ENCODE measurements at regions not wholly inside any gene's neighbourhood (a gene's known extent, or its start where the extent isn't known, plus 50 kb on each side); places are given as distances from the start of the nearest gene placed in this dataset.
"Not testable (repeated sequence)": the region's sequence is repeated elsewhere in the genome, so short reads cannot be mapped to it uniquely, and the experiment has no call there.

DNA sequence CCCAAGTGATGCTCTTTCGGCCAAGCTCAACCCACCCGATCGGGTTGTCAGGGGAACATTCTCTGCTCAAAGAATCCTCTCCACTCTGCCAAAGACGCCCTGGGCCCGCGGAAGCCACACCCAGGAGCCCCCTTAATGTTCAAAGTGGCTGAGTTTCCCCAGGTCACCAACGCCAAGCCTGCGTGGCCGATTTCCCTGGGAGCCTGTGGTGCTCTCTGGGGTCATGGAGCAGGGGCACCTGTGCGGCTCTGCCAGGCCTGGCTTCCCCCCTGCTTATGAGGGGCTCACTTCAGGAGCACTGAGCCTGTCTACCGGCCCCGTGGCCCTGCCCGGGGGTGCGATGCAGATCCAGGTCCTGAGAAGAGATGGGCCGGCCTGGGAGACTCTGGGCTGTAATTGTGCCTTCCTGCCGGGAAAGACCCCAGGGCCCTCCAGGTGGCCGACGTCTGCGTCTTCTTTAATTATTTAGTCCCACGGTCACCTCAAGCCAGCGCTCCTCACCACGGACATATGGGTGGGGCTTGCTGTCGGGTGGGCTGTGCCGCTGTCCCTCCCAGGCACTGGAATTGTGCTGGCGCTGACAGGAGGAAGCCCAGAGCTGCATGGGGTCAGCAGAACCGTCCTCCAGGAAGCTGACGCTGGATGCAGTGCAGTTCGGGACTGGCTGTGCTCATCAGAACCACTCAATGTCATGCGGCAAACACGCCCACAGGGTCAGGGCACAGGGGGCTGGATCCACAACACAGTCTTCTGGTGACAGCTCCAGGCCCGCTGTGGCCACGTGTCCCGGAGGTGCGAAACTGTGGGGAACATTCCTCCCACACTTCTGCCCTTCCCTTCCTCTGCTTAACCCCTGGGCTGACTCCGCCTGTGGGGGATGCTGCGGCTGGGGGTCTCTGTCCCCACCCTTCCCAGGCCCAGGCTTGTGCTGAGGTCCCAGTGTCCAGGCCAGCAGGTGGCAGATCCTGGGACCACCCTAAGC lies 267.6 kb upstream of the SFSWAP start:
- DNase-seq: no peak

DNA sequence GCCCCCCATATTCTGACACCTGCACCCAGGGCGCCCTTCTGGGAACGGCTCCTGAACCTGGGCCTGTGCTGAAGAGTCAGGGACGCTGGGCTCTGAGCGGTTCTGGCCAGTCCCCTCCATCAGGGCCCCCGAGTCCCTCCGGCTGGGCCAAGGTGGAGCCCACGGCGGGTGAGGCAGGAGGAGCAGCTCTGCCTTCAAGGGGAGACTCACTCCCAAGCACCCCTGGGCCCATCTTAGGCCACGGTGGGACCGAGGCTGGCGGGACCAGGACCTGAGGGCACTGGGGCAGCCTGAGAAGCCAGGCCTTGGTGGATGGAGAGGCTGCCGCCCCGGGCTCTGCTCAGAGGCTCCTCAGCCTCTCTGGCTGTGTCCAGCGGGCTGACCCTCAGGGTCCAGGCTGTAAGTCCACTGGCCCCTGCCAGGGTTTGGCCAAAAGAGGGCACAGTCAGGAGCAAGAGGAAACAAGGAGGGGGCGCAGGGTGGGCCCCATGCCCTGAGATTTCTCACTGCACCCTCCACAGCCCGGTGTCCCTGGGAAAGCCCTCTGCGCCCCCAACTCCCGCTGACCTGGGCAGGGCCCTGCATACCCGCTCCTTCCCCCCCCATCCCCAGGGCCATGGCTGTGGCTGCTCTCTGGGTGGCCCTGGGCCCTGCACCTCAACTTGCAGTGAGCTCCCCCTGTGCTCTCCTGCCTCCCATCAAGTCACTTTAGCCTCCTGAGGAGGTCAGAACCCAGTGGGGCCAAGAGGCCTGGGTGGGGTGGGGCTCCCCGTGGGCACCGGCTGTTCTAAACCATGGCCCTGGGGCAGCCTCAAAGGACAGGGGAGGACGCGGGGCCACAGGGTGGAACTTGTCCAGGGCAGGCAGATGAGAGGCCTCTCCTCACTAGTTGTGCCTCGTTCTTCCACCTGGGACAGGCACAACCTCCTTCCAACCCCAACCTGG lies 266.4 kb upstream of the SFSWAP start:
- no peak for DNase-seq

DNA sequence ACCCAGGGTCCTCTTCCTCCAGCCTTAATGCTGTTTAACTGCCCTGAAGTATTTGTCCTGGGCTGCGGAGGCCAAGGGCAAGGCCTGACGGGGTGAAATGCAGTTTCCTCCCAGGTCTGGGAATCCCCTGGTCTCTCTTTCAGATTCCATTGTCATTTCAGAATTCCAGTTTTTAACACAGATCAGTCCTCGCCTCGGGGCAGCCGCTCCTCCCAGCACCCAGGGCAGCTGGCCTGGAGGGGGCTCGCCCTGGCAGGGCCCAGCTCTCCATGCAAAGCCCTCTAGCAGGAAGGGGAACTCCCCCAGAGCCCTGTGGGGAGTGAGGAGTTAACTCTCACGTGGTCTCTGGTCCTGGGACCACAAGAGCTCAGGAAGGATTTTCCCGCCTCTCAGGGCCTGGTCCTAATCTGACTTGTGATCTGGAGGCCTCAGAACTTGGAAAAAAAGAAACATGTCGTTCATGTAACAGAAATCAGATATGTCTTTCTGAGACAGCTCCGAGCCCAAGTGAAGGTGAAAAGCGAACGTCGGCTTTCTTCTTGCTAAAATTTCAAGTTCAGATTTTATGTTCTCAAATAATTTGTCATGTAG lies 265.6 kb upstream of the SFSWAP start:
- no peak for DNase-seq

DNA sequence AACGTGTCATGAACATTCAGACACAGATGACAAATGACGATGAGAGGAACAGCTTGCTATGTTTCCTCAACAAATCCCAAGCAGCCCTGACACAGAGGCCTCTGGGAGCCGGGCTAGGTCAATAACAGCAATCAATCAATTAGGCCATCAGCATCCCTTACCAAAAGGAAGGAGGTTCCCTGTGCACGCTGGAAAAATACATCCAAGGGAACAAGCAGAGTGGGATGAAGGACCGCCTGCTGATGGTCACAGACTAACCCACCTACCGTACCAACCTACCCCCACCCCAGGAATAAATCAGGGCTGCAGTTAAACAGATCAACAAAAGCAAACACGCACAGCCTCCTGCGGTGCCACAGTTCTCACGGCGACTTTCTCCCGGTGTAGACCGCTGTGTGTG lies 265.1 kb upstream of the SFSWAP start:
- DNase-seq: no peak

DNA sequence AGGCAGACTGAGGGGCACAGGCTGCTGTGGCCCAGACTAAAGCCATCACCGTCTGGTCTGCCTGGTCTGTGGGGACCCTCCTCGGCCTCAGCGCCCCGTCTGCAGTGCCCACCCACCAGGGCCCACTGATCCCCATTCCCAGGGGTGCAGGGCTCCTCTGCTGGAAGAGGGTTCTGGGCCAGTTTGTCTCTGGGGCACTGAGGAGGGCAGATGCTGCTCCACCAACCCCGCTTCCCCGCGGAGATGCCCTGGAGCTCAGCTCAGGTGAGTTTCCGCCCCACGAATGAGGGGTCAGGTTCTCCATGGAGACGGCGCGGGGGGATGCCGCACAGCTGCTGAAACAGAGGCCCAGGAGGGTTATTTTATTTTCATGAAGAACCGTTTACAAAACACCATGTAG lies 263.3 kb upstream of the SFSWAP start:
- DNase-seq: not testable (repeated sequence)

DNA sequence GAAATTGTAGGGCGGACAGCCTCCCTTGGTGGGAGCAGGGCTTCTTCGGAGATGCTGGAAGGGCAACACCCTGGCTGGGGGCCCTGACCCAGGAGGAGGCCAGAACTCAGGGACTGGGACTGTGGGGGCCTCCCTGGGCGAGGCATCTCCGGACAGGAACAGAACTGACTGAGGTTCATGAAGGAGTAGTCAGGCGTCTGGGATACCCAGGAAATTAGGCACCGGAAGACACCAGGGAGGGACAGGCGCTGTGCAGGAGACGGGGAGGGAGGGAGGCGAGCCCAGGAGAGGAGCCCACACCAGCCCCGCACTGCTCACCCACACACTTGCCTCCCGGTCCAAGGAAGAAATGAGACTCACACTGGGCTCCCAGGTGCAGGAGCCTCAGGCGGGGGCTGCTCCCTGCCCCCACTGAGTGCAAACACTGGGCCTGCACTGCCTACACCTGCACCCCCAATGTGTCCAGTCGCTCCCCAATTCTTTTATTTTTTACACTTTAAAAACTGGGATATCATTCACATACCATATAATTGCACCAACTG lies 262.6 kb upstream of the SFSWAP start:
- DNase-seq: no peak

DNA sequence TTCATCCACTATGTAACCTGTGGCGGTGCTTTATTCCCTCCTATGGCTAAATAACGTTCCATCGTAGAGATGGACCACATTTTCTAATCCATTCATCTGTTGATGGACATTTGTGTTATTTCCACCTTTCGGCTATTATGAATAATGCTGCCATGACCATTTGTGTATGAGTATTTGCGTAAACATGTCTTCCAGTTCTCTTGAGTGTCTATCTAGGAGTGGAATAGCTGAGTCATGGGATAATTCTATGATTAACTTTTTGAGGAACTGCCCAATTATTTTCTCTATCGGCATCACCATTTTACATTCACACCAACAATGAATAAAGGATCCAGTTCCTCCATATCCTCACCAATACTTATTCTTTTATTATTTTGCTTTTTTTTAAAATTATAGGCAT lies 261.9 kb upstream of the SFSWAP start:
- DNase-seq: no peak

DNA sequence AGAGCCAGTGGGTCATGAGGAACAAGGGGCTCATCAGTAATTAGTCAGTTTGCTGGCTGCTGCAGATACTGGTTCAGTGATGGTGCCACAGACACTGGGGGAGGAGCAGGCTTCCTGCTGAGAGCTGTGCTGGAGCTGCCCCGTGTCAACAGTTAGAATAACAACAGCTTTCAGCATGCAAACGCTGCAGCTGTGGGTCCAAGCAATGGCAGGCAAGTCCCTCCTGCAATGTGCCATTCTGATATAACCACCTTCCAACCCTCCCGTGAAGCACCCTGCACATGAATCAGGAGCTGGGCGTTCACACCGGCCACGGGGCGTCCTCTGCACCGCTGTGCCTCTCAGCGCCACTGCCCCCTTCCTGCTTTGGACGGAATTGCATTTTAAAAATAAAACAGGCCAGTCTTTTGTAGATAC lies 258.4 kb upstream of the SFSWAP start:
- no peak for DNase-seq

DNA sequence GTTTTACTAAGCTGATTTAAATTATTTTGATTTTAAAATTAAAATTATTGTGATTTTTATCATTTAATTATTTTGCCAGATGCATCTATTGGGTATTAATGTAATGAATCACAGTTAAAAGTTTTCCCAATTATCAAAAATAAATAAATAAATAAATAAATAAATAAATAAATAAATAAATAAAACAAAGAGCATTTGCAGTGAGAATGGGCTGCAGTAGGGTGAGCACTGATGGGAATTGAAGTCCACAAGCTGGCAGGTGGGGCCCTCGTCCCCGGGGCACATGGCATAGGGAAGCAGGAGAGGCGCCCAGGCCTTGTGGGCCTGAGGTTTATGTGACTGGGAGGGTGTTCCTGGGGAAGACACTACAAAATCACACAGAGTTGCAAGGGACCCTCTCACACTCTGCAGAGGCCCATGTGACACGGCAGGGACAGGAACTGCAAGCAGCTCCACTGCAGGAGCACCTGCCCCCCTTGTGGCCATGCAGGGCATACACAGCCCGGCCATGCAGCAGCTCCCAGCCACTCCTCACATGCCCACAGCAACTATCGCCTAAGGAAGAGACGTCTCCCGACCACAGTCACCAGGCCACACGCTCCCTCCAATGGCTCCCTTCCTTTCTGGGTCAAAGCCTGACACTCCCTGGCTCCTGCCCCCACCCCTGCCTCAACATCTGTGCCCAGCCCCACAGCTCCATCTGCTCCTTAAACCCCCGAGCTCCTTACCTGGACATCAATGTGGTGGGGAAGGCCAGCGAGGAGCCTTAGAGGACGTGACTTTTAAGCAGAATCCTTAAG lies 256.3 kb upstream of the SFSWAP start:
- peak; percentile 3 for DNase-seq

DNA sequence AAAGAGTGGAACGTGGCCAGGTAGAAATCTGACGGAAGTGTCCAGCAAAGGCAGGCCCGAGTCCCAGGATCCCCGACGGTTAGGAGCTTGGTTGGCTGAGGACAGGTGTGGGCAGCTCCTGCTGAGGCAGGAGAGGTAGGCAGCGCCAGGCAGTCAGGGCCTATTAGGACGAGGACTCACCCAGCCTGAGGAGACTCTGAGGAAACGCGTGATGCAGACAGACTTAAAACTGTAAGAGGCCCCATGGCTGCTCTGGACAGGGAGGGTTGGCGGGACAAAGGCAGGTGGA lies 255.7 kb upstream of the SFSWAP start:
- DNase-seq: no peak

DNA sequence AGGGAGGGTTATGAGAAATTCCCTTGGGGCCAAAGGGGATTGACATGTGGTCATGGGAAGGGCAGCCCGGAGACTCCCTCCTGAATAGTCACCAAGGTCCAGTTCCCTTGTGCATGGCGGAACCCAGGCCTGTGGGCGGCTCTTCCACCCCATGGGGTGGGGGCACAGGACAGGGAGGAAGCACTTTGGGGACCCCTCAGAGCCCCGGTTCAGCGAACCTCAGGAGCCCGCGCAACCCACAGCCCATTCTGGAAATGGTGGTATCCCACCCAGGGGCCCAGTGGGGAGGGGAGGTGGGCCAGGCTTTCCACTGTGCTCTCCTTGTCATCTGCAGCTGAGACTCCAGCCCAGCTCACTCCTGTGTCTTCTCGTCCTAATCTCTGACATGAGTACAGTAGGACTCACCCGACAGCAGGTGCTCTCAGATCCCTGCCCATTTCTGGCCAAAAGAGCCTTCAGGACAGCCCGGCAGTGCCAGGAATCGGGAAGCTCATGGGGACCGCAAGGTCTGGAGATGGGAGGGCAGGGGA lies 255.2 kb upstream of the SFSWAP start:
- DNase-seq: no peak

DNA sequence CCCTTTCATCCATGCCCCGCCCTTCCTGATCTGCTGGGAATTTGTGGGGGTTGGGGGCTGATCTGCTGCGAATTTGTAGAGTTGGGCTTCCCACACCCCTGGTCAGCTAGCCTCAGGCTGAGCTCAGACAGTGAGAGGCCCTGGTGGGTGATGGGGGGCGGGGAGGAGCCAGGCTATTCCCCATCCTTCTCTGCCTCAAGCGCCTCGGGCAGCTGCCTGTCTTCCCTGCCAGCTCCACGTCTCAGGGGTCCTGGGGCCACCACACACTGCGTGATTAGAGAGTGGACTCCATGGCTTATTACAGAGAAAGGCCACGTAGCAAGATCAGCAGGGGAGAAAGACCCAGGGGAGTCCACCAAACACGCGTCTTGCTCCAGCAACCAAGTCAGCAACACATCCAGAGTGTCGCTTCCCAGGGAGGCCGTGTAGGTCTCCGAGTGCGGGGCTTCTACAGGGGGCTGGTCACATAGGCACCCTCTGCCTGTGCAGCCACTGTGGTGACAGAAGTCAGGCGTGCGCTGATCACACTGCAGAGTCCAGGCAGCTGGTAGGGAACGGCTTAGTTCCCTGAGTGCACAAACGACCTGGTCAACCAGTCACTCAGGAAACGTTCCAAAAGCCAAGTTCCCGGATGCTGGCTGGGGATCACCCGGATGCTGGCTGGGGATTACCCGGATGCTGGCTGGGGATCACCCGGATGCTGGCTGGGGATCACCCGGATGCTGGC lies 254.4 kb upstream of the SFSWAP start:
- DNase-seq: no peak

DNA sequence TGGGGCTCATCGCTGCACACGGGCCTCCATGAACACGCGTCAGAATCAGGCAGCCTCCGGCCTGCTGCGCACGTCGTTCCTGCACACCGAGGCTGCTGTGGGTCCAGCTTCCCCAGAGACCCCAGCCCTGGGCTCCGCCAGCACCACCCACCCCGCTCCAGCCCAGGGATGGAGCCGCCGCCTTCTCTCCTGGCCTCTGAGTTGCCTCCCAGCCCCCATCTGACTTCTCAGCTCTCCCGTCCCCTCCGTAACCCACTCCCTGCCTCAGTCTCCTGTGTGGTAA lies 253.9 kb upstream of the SFSWAP start:
- no peak for DNase-seq

DNA sequence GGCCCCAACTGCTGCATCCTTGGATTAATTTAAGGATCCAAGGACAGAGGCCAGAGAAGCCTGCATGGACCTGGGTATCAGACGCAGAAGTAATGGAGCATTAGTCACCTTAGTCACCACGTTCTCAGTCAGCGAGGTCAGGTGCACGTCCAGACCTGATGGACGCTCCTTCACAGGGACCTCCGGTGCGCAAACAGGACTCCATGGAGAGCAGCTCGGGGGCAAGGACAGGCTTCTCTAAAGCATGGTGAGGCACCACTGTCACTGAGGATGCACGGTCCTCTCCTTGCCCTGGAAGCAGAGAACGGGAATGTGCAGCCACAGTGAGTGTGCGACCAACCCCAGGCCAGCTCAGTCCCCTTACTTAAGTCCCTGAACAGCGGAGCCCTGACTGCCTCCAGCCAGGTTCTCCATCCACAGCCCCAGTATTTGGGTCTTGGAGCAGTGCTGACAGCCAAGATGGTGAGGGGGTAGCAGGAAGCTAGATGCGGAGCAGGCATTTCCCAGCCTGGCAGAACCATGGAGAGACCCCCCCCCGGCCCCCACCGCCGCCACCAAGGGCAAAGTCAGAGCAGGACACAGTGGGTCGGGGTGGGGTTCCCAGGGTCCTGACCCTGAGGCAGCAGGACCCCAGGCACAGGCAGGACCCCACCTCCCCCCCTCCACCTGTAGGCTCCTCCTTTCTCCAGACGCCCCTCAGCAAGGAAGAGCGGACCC lies 253.4 kb upstream of the SFSWAP start:
- DNase-seq: no peak

DNA sequence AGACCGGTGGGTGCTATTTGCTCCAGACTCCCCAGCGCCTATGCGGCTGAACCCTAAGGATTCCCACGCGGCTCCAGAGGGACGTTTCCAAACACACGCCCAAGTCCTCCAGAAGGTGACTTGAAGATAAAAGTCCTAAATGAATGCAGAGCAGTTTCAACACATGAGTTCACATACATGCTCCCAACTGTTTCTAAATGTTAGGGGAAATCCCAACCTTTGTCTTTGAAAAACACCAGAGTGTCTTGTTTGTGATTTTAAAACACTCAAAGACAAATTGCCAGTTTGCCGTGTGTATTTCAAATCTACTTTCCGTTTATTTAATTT lies 252.9 kb upstream of the SFSWAP start:
- no peak for DNase-seq

DNA sequence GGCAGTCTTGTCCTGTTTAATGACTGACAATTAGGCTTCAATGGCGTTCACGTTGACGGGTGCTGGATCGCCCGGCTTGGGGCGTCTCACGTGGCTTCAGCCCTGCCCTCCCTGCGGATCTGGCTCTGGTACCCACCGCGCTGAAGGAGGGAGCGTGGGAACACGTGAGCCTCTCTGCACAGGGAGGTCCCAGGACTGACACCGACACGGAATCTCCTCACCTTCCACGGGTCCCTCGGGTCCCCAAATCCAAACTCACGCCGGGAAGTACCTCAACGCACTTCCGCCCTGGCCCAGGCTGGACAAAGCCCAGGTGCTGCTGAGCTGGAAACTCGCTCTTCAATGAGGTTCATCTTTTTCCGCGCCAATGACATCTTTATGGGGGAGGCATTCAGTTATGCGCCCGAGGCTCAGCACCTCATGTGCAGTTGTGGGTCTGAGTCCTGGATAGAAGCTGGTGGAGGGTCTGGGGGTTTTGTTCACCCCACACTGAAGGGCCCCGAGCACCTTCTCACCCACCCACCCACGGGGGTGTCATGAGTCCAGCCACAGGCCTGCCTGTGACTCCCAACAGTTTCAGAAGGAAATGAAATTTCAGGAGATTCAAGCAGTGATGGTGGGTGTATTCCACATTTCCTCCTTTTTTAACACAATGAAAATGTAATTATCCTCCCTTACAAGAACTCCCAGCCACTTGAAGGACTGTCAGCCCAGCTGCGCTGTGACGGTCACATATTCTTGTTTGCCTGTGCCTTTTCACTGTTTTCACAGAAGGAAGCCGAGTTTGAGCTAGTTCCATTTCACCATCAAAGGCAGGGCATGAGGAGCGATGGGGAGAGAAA lies 251.7 kb upstream of the SFSWAP start:
- no peak for DNase-seq

DNA sequence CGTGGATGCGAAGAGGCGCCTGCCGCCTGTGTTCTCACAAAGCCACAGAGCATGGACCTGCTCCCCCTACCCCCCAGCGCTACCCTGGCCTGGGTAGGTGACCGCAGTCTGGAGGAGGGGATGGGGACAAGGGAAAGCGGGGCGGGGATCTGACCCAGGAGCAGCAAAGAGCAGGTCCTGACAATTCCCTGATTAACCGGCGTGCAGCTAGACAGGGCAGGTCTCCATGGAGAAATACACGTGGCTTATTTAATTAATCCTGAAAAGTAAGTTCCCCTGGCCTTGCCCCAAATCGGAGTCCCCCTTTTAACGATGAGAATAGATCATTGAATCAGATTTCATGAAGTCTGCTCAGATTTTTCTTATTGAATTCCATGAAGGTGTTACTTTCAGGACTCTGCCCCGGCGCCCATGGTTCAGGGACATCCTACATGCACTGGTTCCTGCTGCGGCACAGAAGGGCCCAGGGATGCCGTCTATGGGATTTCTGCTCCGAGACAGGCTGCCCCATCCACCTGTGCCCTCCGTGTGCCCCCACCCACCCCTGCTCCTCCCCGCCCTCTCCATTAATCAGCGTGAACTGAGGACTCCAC lies 251.0 kb upstream of the SFSWAP start:
- DNase-seq: no peak

DNA sequence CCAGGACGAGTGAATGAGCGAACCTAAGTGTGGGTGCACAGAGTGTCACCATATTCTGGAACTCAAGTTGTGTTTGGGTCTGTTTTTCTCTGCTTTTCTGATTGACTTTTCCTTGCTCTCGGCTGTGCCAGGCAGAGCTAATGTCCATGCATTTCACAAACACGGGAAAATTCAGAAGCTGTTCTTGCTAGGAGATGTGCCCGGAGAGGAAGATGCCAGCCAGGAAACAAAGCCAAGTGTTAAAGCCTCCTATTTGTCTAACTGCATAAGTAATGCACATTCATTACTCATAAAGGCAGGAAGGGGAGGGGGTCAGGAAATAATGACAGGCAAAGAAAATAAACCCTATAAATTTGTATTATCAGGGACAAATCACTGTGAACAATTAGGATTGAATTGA lies 250.4 kb upstream of the SFSWAP start:
- DNase-seq: peak; percentile 39

DNA sequence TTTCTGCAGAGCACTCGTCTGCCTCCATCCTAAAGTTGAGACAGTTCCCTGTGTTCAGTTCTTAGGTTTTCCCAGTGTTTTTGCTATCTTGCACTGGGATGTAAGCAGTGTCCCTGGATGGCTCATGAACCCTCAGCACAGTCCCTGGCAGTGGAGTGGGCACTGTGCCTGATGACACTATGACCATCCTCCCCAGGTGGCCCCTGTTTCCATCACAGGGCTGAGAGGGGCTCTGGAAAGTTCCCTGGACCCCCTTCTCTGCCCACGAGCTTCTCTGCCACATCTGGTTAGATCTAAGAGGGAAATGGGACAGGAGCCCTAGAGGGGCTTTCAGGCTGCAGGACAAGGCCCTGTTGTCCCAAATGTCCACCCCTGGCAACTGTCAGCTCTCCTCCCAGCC lies 249.8 kb upstream of the SFSWAP start:
- DNase-seq: no peak

DNA sequence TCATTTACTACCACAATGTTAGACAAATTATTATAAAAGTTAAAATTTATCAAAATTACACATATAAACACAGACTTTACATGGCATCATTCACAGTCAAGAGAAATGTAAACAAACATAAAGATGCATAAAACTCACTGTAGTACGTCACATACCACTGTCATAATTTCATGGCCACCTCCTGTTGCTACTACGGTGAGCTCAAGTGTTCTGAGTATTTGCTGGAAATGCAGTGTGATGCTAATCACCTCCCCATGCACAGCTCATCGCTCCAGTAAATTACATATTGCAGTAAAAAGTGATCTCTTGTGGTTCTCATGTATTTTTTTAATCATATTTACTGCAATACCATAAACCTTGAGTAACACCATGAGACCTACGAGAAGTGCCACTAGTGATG lies 247.7 kb upstream of the SFSWAP start:
- no peak for DNase-seq
